OCI-LY3 (cell line): ENCODE measurements at regions not wholly inside any gene's neighbourhood (a gene's known extent, or its start where the extent isn't known, plus 50 kb on each side); places are given as distances from the start of the nearest gene placed in this dataset.

ENCODE experiments used
- H2AFZ ChIP-seq: fragments of 200-600, 300-600 bp; shearing (Covaris generic); 2 replicates; pipeline ENCODE4 v1.6.0; 2014; ENCODE audit warnings: antibody characterized with exemption, low read depth, low read length
- H3K27ac ChIP-seq: fragments of 200-600, 300-600 bp; sonication (generic); 2 replicates; pipeline ENCODE4 v1.5.1; 2014; ENCODE audit warnings: mild to moderate bottlenecking, low read length, moderate library complexity, mixed read lengths
- H3K27me3 ChIP-seq: fragments of 200-600, 300-600 bp; sonication (generic); 2 replicates; pipeline ENCODE4 v1.6.1; 2014; ENCODE audit warnings: low read depth, low read length, mixed read lengths
- H3K36me3 ChIP-seq: fragments of 200-600, 300-600 bp; sonication (generic); replicated peaks from 2 replicates; pipeline ENCODE3; 2014; ENCODE audit warnings: low read depth, low read length, mixed read lengths
- H3K4me1 ChIP-seq: fragments of 300-600, 200-600 bp; sonication (generic); 2 replicates; pipeline ENCODE4 v1.6.1; 2014; ENCODE audit warnings: low read length, mixed read lengths
- H3K4me2 ChIP-seq: fragments of 200-600, 300-600 bp; sonication (generic); 2 replicates; pipeline ENCODE4 v1.6.1; 2014; ENCODE audit warnings: low read length, mixed read lengths
- H3K4me3 ChIP-seq: fragments of 300-600, 200-600 bp; sonication (generic); 2 replicates; pipeline ENCODE4 v1.5.1; 2014; ENCODE audit warnings: antibody characterized with exemption, mild to moderate bottlenecking, low read length, moderate library complexity
- H3K79me2 ChIP-seq: fragments of 300-600, 200-600 bp; shearing (Covaris generic); 2 replicates; pipeline ENCODE4 v1.6.1; 2014; ENCODE audit warnings: mild to moderate bottlenecking, low read length, mixed read lengths
- H3K9ac ChIP-seq: fragments of 300-600, 200-600 bp; shearing (Covaris generic); 2 replicates; pipeline ENCODE4 v1.6.0; 2014; ENCODE audit warnings: mild to moderate bottlenecking, low read length, moderate library complexity
- H3K9me3 ChIP-seq: fragments of 200-600, 300-600 bp; shearing (Covaris generic); 2 replicates; pipeline ENCODE4 v1.6.1; 2014; ENCODE audit warnings: low read length, mixed read lengths; ENCODE audit not compliant: insufficient read depth
- H4K20me1 ChIP-seq: fragments of 200-600, 300-600 bp; sonication (generic); 2 replicates; pipeline ENCODE4 v1.6.1; 2016; ENCODE audit warnings: low read length, mixed read lengths; ENCODE audit not compliant: insufficient read depth
- CTCF ChIP-seq: fragments of 200-600, 300-600 bp; sonication (generic); IDR thresholded peaks from 2 replicates; pipeline ENCODE4 v1.5.1; 2014; ENCODE audit warnings: antibody characterized with exemption, low read length, low read depth
- EZH2phosphoT487 ChIP-seq: fragments of 200-600 bp; shearing (Covaris generic); IDR thresholded peaks from 2 replicates; pipeline ENCODE4 v1.6.1; 2018; ENCODE audit warnings: antibody characterized with exemption, mixed run types, low read depth

GRCh38 chr2:240248721-240249422, 108.4 kb upstream of the OTOS start:
- TF ChIP-seq CTCF = no peak
- TF ChIP-seq EZH2phosphoT487 = no peak
- Histone ChIP-seq H3K36me3 (no peaks in the 10 kb centered on the region), H3K9me3 (no peaks in the 10 kb centered on the region), H3K9ac (no peak overlapping the region), H3K4me3 (no peak overlapping the region), H3K4me1 (no peaks in the 10 kb centered on the region), H3K4me2 (no peak overlapping the region), H4K20me1 (no peaks in the 10 kb centered on the region), H3K27me3 (no peaks in the 10 kb centered on the region), H2AFZ (no peak overlapping the region), H3K79me2 (no peaks in the 10 kb centered on the region), H3K27ac (no peak overlapping the region)

- Histone ChIP-seq H3K36me3 (no peaks in the 10 kb centered on the region), H3K4me2 (no peak overlapping the region), H2AFZ (no peak overlapping the region), H3K27me3 (no peaks in the 10 kb centered on the region), H3K4me1 (no peaks in the 10 kb centered on the region), H3K9me3 (no peaks in the 10 kb centered on the region), H4K20me1 (no peaks in the 10 kb centered on the region), H3K79me2 (no peaks in the 10 kb centered on the region), H3K9ac (no peak overlapping the region), H3K4me3 (no peak overlapping the region), H3K27ac (no peak overlapping the region)
- no peak for TF ChIP-seq EZH2phosphoT487
- no peak for TF ChIP-seq CTCF
These were observed 109.1 kb upstream of the OTOS start for GRCh38 chr2:240249423-240250149.

GRCh38 chr2:240250150-240250984, 109.9 kb upstream of the OTOS start:
- Histone ChIP-seq H2AFZ (no peak overlapping the region), H3K9ac (no peak overlapping the region), H3K27me3 (no peaks in the 10 kb centered on the region), H3K4me2 (no peak overlapping the region), H3K27ac (no peak overlapping the region), H3K9me3 (no peaks in the 10 kb centered on the region), H3K4me3 (no peak overlapping the region), H4K20me1 (no peaks in the 10 kb centered on the region), H3K79me2 (no peaks in the 10 kb centered on the region), H3K4me1 (no peaks in the 10 kb centered on the region), H3K36me3 (no peaks in the 10 kb centered on the region)
- TF ChIP-seq EZH2phosphoT487 = no peak

GRCh38 chr2:240250985-240251847, 110.8 kb upstream of the OTOS start:
- Histone ChIP-seq H3K9ac (no peak overlapping the region), H2AFZ (no peak overlapping the region)

More at GRCh38 chr2:240250985-240251847, 110.8 kb upstream of the OTOS start:
- no peak for TF ChIP-seq CTCF
- TF ChIP-seq EZH2phosphoT487 = no peak
- H3K36me3 ChIP-seq = no peaks in the 10 kb centered on the region
- no peaks in the 10 kb centered on the region for H3K27me3 ChIP-seq
- no peaks in the 10 kb centered on the region for H3K9me3 ChIP-seq
- no peak overlapping the region for H3K4me3 ChIP-seq
- no peaks in the 10 kb centered on the region for H4K20me1 ChIP-seq
- no peaks in the 10 kb centered on the region for H3K79me2 ChIP-seq
- H3K4me2 ChIP-seq = no peak overlapping the region
- no peaks in the 10 kb centered on the region for H3K4me1 ChIP-seq
- H3K27ac ChIP-seq = no peak overlapping the region
